H9 (cell line): ENCODE measurements at regions not wholly inside any gene's neighbourhood (a gene's known extent, or its start where the extent isn't known, plus 50 kb on each side); places are given as distances from the start of the nearest gene placed in this dataset.

ENCODE experiments used
- DNase-seq: peaks from one replicate; pipeline ENCODE4 v3.0.0-alpha.2; 2017
- H2AFZ ChIP-seq: one replicate; pipeline ENCODE4 v1.6.1; 2013; ENCODE audit warnings: mild to moderate bottlenecking, low read length, control low read depth, moderate library complexity
- H2AK5ac ChIP-seq: 2 replicates; pipeline ENCODE4 v1.6.1; 2013; ENCODE audit warnings: low read length, control low read depth, mixed read lengths; ENCODE audit not compliant: insufficient read length
- H2BK120ac ChIP-seq: one replicate; pipeline ENCODE4 v1.6.1; 2013; ENCODE audit warnings: low read depth, mild to moderate bottlenecking, low read length, control low read depth, inconsistent platforms; ENCODE audit not compliant: poor library complexity, severe bottlenecking
- H2BK12ac ChIP-seq: 2 replicates; pipeline ENCODE4 v1.6.1; 2013; ENCODE audit warnings: low read length, control low read depth, mixed read lengths, low read depth; ENCODE audit not compliant: insufficient read length
- H2BK15ac ChIP-seq: 2 replicates; pipeline ENCODE4 v1.6.1; 2013; ENCODE audit warnings: low read depth, low read length, control low read depth
- H2BK20ac ChIP-seq: one replicate; pipeline ENCODE4 v1.6.1; 2013; ENCODE audit warnings: low read depth, mild to moderate bottlenecking, low read length, control low read depth, inconsistent platforms; ENCODE audit not compliant: poor library complexity, severe bottlenecking
- H2BK5ac ChIP-seq: 2 replicates; pipeline ENCODE4 v1.6.1; 2013; ENCODE audit warnings: low read length, control low read depth, mixed read lengths; ENCODE audit not compliant: insufficient read length
- H3K14ac ChIP-seq: 2 replicates; pipeline ENCODE4 v1.6.1; 2013; ENCODE audit warnings: low read length, control low read depth; ENCODE audit not compliant: insufficient read depth
- H3K18ac ChIP-seq: 2 replicates; pipeline ENCODE4 v1.6.1; 2013; ENCODE audit warnings: low read depth, mild to moderate bottlenecking, mixed read lengths, low read length, control low read depth; ENCODE audit not compliant: insufficient read length
- H3K23ac ChIP-seq: 2 replicates; pipeline ENCODE4 v1.6.1; 2013; ENCODE audit warnings: low read length, control low read depth, mixed read lengths, low read depth; ENCODE audit not compliant: insufficient read length
- H3K23me2 ChIP-seq: 2 replicates; pipeline ENCODE4 v1.6.1; 2013; ENCODE audit warnings: low read depth, mild to moderate bottlenecking, mixed read lengths, low read length, control low read depth; ENCODE audit not compliant: insufficient read length, poor library complexity, severe bottlenecking
- H3K27ac ChIP-seq: 2 replicates; pipeline ENCODE4 v1.5.1; 2013; ENCODE audit warnings: low read length, control low read depth, mixed read lengths, low read depth; ENCODE audit not compliant: insufficient read length
- H3K27me3 ChIP-seq: 2 replicates; pipeline ENCODE4 v1.6.1; 2013; ENCODE audit warnings: low read length, control low read depth, inconsistent platforms; ENCODE audit not compliant: insufficient read depth
- H3K4ac ChIP-seq: 2 replicates; pipeline ENCODE4 v1.6.1; 2013; ENCODE audit warnings: low read depth, mild to moderate bottlenecking, control low read depth, inconsistent platforms, low read length, moderate library complexity
- H3K4me1 ChIP-seq: 2 replicates; pipeline ENCODE4 v1.6.1; 2013; ENCODE audit warnings: low read length, control low read depth, inconsistent platforms; ENCODE audit not compliant: insufficient read depth
- H3K4me2 ChIP-seq: 2 replicates; pipeline ENCODE4 v1.6.1; 2013; ENCODE audit warnings: low read length, control low read depth, mixed read lengths; ENCODE audit not compliant: insufficient read length, insufficient read depth
- H3K56ac ChIP-seq: 2 replicates; pipeline ENCODE4 v1.6.1; 2013; ENCODE audit warnings: low read depth, mild to moderate bottlenecking, mixed read lengths, low read length, control low read depth; ENCODE audit not compliant: insufficient read length
- H3K79me1 ChIP-seq: 2 replicates; pipeline ENCODE4 v1.6.1; 2013; ENCODE audit warnings: low read depth, mild to moderate bottlenecking, moderate library complexity, low read length, control low read depth, inconsistent platforms; ENCODE audit not compliant: insufficient read depth, poor library complexity, severe bottlenecking
- H3K79me2 ChIP-seq: 2 replicates; pipeline ENCODE4 v1.6.1; 2013; ENCODE audit warnings: low read length, control low read depth, inconsistent platforms; ENCODE audit not compliant: insufficient read depth
- H3K9ac ChIP-seq: 2 replicates; pipeline ENCODE4 v1.6.1; 2013; ENCODE audit warnings: low read length, control low read depth, mixed read lengths; ENCODE audit not compliant: insufficient read length; ENCODE audit errors: extremely low read depth
- H3K9me3 ChIP-seq: one replicate; pipeline ENCODE4 v1.6.1; 2013; ENCODE audit warnings: low read depth, low read length, inconsistent platforms; ENCODE audit not compliant: control insufficient read depth
- H3T11ph ChIP-seq: one replicate; pipeline ENCODE4 v1.6.1; 2013; ENCODE audit warnings: mild to moderate bottlenecking, low read length, control low read depth, inconsistent platforms
- H4K20me1 ChIP-seq: one replicate; pipeline ENCODE4 v1.6.1; 2013; ENCODE audit not compliant: control insufficient read depth, insufficient read length, insufficient read depth
- H4K5ac ChIP-seq: 2 replicates; pipeline ENCODE4 v1.6.1; 2013; ENCODE audit warnings: low read depth, mild to moderate bottlenecking, mixed read lengths, low read length, control low read depth; ENCODE audit not compliant: insufficient read length
- H4K8ac ChIP-seq: replicated peaks from 2 replicates; pipeline ENCODE4 v1.6.1; 2013; ENCODE audit warnings: low read length, control low read depth, mixed read lengths, low read depth; ENCODE audit not compliant: insufficient read length
- H4K91ac ChIP-seq: 2 replicates; pipeline ENCODE4 v1.6.1; 2013; ENCODE audit warnings: low read depth, mild to moderate bottlenecking, moderate library complexity, mixed read lengths, low read length, control low read depth; ENCODE audit not compliant: insufficient read length
- H3K27ac Mint-ChIP-seq, 3 experiments: 2 replicates in 2 of 3; 3 replicates in 1 of 3; pipeline ENCODE4 v1.8.0; 2020 to 2021; ENCODE audit warnings: mixed read lengths in 3 of 3, mild to moderate bottlenecking in 1 of 3, moderate library complexity in 1 of 3
- H3K27me3 Mint-ChIP-seq: 2 replicates; pipeline ENCODE4 v1.8.0; 2021; ENCODE audit warnings: low read depth, mild to moderate bottlenecking, moderate library complexity, mixed read lengths
- H3K36me3 Mint-ChIP-seq, 3 experiments: 2 replicates in 2 of 3; 3 replicates in 1 of 3; pipeline ENCODE4 v1.8.0; 2020 to 2021; ENCODE audit warnings: low read depth in 3 of 3, mixed read lengths in 3 of 3; ENCODE audit not compliant: insufficient read depth in 1 of 3
- H3K4me1 Mint-ChIP-seq, 2 experiments: 2 replicates each; pipeline ENCODE4 v1.8.0; 2020; ENCODE audit warnings: mixed read lengths in 2 of 2
- H3K4me3 Mint-ChIP-seq, 2 experiments: 2 replicates in 1 of 2; 3 replicates in 1 of 2; pipeline ENCODE4 v1.8.0; 2020 to 2021; ENCODE audit warnings: mild to moderate bottlenecking in 2 of 2, mixed read lengths in 2 of 2, moderate library complexity in 1 of 2
- H3K9me3 Mint-ChIP-seq, 2 experiments: 2 replicates in 1 of 2; 3 replicates in 1 of 2; pipeline ENCODE4 v1.8.0; 2020; ENCODE audit warnings: mild to moderate bottlenecking in 2 of 2, mixed read lengths in 2 of 2, moderate library complexity in 1 of 2
- WGBS: extraction: QIAGEN DNeasy Blood & Tissue Kit; methylation state at CpG from one replicate; pipeline ENCODE4 v1.1.7; 2013; ENCODE audit warnings: missing lambda C conversion rate, low lambda C conversion rate, mixed read lengths; ENCODE audit not compliant: insufficient read length; ENCODE audit errors: extremely low coverage; 5-methylcytosine and 5-hydroxymethylcytosine counted together
- TF ChIP-seq, protein P1 (sequence below): fragments of 200-600 bp; sonication (generic); conservative IDR thresholded peaks from 3 replicates; pipeline ENCODE4 v1.8.0; 2021; ENCODE audit warnings: antibody characterized with exemption, mild to moderate bottlenecking

DNA sequence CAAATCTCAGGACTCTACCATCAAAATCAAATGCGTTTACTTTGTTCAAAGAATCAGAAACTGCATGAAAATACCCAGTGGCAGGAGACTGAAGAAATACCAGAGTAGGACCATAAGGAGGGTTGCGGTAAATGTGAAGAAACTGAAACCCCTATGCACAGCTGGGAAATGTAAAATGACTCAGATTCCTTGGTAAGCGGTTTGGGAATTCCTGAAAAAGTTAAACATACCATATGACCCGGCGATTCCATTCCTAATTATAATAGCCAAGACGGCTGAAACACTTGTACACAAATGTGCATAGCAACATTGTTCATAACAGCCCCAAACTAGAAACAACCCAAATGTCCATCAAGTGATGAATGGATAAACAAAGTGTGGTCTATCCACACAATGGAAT lies 114.1 kb upstream of the GRAMD1B start:
- H3T11ph ChIP-seq = no peak overlapping the region
- no CpG with 5 or more reads among the region's 6 CpGs for WGBS
- Mint-ChIP-seq H3K27ac (no peak overlapping the region), H3K4me1 (peaks cover 27 to 30% of the 10 kb centered on the region in 2 experiments), H3K36me3 (no peaks in the 10 kb centered on the region), H3K27me3 (peaks cover 8% of the 10 kb centered on the region), H3K4me3 (no peak overlapping the region), H3K9me3 (no peaks in the 10 kb centered on the region)
- H2BK12ac ChIP-seq = no peak overlapping the region
- H3K79me2 ChIP-seq = no peaks in the 10 kb centered on the region
- H3K23me2 ChIP-seq = no peaks in the 10 kb centered on the region
- H2AFZ ChIP-seq = no peak overlapping the region
- no peak overlapping the region for H2BK120ac ChIP-seq
- H4K8ac ChIP-seq = no peak overlapping the region
- no peaks in the 10 kb centered on the region for H3K9me3 ChIP-seq
- no peak for DNase-seq
- no peaks in the 10 kb centered on the region for H4K20me1 ChIP-seq
- no peak overlapping the region for H2BK15ac ChIP-seq
- TF ChIP-seq, protein P1, sequence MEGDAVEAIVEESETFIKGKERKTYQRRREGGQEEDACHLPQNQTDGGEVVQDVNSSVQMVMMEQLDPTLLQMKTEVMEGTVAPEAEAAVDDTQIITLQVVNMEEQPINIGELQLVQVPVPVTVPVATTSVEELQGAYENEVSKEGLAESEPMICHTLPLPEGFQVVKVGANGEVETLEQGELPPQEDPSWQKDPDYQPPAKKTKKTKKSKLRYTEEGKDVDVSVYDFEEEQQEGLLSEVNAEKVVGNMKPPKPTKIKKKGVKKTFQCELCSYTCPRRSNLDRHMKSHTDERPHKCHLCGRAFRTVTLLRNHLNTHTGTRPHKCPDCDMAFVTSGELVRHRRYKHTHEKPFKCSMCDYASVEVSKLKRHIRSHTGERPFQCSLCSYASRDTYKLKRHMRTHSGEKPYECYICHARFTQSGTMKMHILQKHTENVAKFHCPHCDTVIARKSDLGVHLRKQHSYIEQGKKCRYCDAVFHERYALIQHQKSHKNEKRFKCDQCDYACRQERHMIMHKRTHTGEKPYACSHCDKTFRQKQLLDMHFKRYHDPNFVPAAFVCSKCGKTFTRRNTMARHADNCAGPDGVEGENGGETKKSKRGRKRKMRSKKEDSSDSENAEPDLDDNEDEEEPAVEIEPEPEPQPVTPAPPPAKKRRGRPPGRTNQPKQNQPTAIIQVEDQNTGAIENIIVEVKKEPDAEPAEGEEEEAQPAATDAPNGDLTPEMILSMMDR = no peak
- H4K5ac ChIP-seq = no peak overlapping the region
- no peak overlapping the region for H3K4me2 ChIP-seq
- H3K56ac ChIP-seq = no peak overlapping the region
- peaks cover 7% of the 10 kb centered on the region; the same call in 1 of the 2 replicates for H3K4me1 ChIP-seq
- no peaks in the 10 kb centered on the region for H3K27me3 ChIP-seq
- H2BK5ac ChIP-seq = no peak overlapping the region
- H3K79me1 ChIP-seq = no peaks in the 10 kb centered on the region
- H2AK5ac ChIP-seq = no peak overlapping the region
- H3K9ac ChIP-seq = no peak overlapping the region
- H3K14ac ChIP-seq = no peak overlapping the region
- no peak overlapping the region for H3K23ac ChIP-seq
- no peak overlapping the region for H3K4ac ChIP-seq
- no peak overlapping the region for H2BK20ac ChIP-seq
- no peak overlapping the region for H3K27ac ChIP-seq
- H3K18ac ChIP-seq = no peak overlapping the region
- H4K91ac ChIP-seq = no peak overlapping the region
